GM12874 (cell line): ENCODE measurements at regions not wholly inside any gene's neighbourhood (a gene's known extent, or its start where the extent isn't known, plus 50 kb on each side); places are given as distances from the start of the nearest gene placed in this dataset.

ENCODE experiments used
- TF ChIP-seq, protein P1 (sequence below): IDR thresholded peaks from 2 replicates; pipeline ENCODE4 v1.5.1; 2011; ENCODE audit warnings: low read depth, mild to moderate bottlenecking, control low read depth, low read length, moderate library complexity; ENCODE audit not compliant: insufficient read depth

GRCh38 chr14:106661561-106661960 is 1135.2 kb downstream of the TMEM121 start:
- TF ChIP-seq, protein P1, sequence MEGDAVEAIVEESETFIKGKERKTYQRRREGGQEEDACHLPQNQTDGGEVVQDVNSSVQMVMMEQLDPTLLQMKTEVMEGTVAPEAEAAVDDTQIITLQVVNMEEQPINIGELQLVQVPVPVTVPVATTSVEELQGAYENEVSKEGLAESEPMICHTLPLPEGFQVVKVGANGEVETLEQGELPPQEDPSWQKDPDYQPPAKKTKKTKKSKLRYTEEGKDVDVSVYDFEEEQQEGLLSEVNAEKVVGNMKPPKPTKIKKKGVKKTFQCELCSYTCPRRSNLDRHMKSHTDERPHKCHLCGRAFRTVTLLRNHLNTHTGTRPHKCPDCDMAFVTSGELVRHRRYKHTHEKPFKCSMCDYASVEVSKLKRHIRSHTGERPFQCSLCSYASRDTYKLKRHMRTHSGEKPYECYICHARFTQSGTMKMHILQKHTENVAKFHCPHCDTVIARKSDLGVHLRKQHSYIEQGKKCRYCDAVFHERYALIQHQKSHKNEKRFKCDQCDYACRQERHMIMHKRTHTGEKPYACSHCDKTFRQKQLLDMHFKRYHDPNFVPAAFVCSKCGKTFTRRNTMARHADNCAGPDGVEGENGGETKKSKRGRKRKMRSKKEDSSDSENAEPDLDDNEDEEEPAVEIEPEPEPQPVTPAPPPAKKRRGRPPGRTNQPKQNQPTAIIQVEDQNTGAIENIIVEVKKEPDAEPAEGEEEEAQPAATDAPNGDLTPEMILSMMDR: peak; percentile 61

DNA sequence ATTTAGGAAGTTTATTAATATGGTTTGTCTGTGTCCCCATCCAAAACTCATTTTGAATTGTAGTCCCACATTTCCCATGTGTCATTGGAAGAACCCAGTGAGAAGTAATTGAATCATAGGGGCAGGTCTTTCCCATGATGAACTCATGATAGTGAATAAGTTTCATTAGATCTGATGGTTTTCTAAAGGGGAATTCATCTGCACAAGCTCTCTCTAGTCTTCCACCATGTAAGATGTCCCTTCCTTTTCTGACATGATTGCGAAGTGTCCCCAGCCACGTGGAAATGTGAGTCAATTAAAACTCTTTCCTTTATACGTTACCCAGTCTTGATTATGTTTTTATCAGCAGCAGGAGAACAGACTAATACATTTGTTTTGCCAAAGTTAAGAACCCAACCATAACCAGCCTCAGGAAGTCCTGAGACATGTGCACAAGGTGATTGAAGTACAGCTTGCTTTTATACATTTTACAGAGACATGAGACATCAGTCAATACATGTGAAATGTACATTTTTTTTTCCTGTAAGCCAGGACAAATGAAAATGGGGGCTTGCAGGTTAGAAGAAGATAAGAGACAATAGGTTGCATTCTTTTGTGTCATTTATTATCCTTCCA is 1136.7 kb downstream of the TMEM121 start:
- TF ChIP-seq, protein P1: no peak

GRCh38 chr14:106663805-106664410 is 1137.5 kb downstream of the TMEM121 start:
- TF ChIP-seq, protein P1: peak; percentile 97

DNA sequence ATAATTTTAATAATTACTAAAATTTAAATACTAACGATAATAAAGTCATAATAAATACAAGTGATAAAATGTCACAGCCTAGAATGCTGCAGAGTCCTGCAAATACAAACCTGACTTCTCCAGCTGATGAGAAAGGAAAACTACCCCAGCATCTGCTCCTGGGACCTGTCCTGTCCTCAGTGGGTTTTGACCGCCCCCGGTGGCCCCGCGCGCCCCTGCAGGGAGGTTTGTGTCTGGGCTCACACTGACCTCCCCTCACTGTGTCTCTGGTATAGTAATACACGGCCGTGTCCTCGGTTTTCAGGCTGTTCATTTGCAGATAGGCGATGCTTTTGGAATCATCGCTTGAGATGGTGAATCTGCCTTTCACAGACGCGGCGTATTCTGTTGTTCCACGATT is 1139.4 kb downstream of the TMEM121 start:
- TF ChIP-seq, protein P1: peak; percentile 10; the same call in 1 of the 2 replicates

- TF ChIP-seq, protein P1: no peak
These were observed 1140.0 kb downstream of the TMEM121 start for GRCh38 chr14:106666341-106666740.

GRCh38 chr14:106670011-106670410 is 1143.6 kb downstream of the TMEM121 start:
- TF ChIP-seq, protein P1: no peak

DNA sequence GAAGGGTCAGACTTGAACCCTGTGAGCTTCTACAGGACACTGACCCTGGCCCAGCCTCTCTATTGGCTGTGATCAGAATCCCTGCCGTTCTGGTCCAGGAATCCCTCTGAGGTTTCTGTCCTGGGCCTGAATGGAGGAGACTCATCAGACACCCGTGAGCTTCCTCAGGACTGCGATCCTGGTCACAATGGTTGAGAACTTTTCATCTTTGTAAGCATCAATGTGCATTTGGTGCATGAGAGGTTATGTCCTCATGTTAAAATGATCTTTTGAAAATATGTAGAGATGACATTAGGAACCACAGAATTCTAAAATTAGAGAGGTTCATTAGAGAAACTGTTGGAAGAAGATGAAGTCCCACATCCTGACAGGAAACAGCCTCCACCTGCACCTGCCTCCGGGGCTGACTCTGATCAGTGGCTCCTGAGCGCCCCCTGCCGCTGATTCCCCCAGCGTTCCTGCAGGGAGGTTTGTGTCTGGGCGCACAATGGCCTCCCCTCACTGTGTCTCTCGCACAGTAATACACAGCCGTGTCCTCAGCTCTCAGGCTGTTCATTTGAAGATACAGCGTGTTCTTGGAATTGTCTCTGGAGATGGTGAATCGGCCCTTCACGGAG is 1148.2 kb downstream of the TMEM121 start:
- TF ChIP-seq, protein P1: peak; percentile 59
